GM23338 (cell line): ENCODE measurements at regions not wholly inside any gene's neighbourhood (a gene's known extent, or its start where the extent isn't known, plus 50 kb on each side); places are given as distances from the start of the nearest gene placed in this dataset.
"Not testable (repeated sequence)": the region's sequence is repeated elsewhere in the genome, so short reads cannot be mapped to it uniquely, and the experiment has no call there.

Source experiments
- ATAC-seq: fragments of 200-7000 bp; cut with Tn5 transposase; 3 replicates; pipeline ENCODE4 v1.9.1; 2020
- DNase-seq: peaks from one replicate; pipeline ENCODE4 v3.0.0-alpha.2; 2015; ENCODE audit warnings: low spot score
- H2AFZ ChIP-seq: fragments of 200-600 bp; sonication (generic); 2 replicates; pipeline ENCODE4 v1.8.0; 2016; ENCODE audit warnings: antibody characterized with exemption, mild to moderate bottlenecking, moderate library complexity
- H3F3A ChIP-seq: fragments of 200-600 bp; sonication (generic); replicated peaks from 2 replicates; pipeline ENCODE4 v1.8.0; 2017; ENCODE audit warnings: antibody characterized with exemption, mixed run types, low read depth
- H3K27ac ChIP-seq: fragments of 200-600 bp; sonication (generic); 2 replicates; pipeline ENCODE4 v1.6.1; 2016; ENCODE audit warnings: low read depth
- H3K27me3 ChIP-seq: fragments of 200-600 bp; sonication (generic); 2 replicates; pipeline ENCODE4 v1.8.0; 2016; ENCODE audit warnings: mild to moderate bottlenecking, mixed run types, moderate library complexity; ENCODE audit not compliant: insufficient read depth
- H3K36me3 ChIP-seq: fragments of 200-600 bp; sonication (generic); 2 replicates; pipeline ENCODE4 v1.8.0; 2016; ENCODE audit warnings: mild to moderate bottlenecking; ENCODE audit not compliant: insufficient read depth
- H3K4me1 ChIP-seq: fragments of 200-600 bp; sonication (generic); 2 replicates; pipeline ENCODE4 v1.8.0; 2016; ENCODE audit warnings: mild to moderate bottlenecking, moderate library complexity; ENCODE audit not compliant: insufficient read depth
- H3K4me2 ChIP-seq: fragments of 200-600 bp; sonication (generic); 2 replicates; pipeline ENCODE4 v1.7.1; 2017; ENCODE audit warnings: mixed run types
- H3K4me3 ChIP-seq: fragments of 200-600 bp; sonication (generic); 2 replicates; pipeline ENCODE4 v1.6.1; 2016; ENCODE audit warnings: mixed run types
- H3K79me2 ChIP-seq: fragments of 200-600 bp; sonication (generic); replicated peaks from 2 replicates; pipeline ENCODE4 v1.8.0; 2017; ENCODE audit warnings: mild to moderate bottlenecking; ENCODE audit not compliant: insufficient read depth
- H3K9me2 ChIP-seq: fragments of 200-600 bp; sonication (generic); 2 replicates; pipeline ENCODE4 v1.8.0; 2017; ENCODE audit not compliant: insufficient read depth
- H4K20me1 ChIP-seq: fragments of 200-600 bp; sonication (generic); replicated peaks from 2 replicates; pipeline ENCODE4 v1.8.0; 2017; ENCODE audit warnings: mild to moderate bottlenecking; ENCODE audit not compliant: insufficient read depth
- H3K27ac Mint-ChIP-seq: 2 replicates; pipeline ENCODE4 v1.8.0; 2020; ENCODE audit warnings: inconsistent platforms, mild to moderate bottlenecking, moderate library complexity, mixed read lengths
- H3K27me3 Mint-ChIP-seq: 3 replicates; pipeline ENCODE4 v1.8.0; 2022; ENCODE audit warnings: low read depth, mild to moderate bottlenecking, moderate library complexity, mixed read lengths, inconsistent platforms; ENCODE audit not compliant: insufficient read depth, poor library complexity
- H3K36me3 Mint-ChIP-seq: 3 replicates; pipeline ENCODE4 v1.8.0; 2021; ENCODE audit warnings: low read depth, mild to moderate bottlenecking, inconsistent platforms, moderate library complexity, mixed read lengths
- H3K4me1 Mint-ChIP-seq: 3 replicates; pipeline ENCODE4 v1.8.0; 2020; ENCODE audit warnings: mild to moderate bottlenecking, inconsistent platforms, mixed read lengths
- H3K4me3 Mint-ChIP-seq: 3 replicates; pipeline ENCODE4 v1.8.0; 2021; ENCODE audit warnings: moderate library complexity, mild to moderate bottlenecking, inconsistent platforms, mixed read lengths
- H3K9me3 Mint-ChIP-seq: 3 replicates; pipeline ENCODE4 v1.8.0; 2020; ENCODE audit warnings: moderate library complexity, mild to moderate bottlenecking, inconsistent platforms, mixed read lengths
- CREB1 ChIP-seq: fragments of 250-450 bp; sonication (Bioruptor Pico); IDR thresholded peaks from 2 replicates; pipeline ENCODE4 v1.5.0; 2020; ENCODE audit warnings: low read depth, mild to moderate bottlenecking, moderate library complexity
- CTCF ChIP-seq, 2 experiments: fragments of 200-600 bp in 1 of 2; sonication (generic) in 1 of 2; conservative IDR thresholded peaks; 2 replicates each; pipeline versions ENCODE4 v1.5.1 to v1.6.1; 2016 to 2017; ENCODE audit warnings: antibody characterized with exemption in 2 of 2, low read depth in 2 of 2, mild to moderate bottlenecking in 2 of 2, moderate library complexity in 1 of 2
- EZH2 ChIP-seq: fragments of 200-600 bp; sonication (generic); IDR thresholded peaks from one replicate; pipeline ENCODE4 v1.8.0; 2017; ENCODE audit warnings: antibody characterized with exemption, mild to moderate bottlenecking, low read depth; ENCODE audit not compliant: unreplicated experiment
- EZH2phosphoT487 ChIP-seq: fragments of 200-600 bp; sonication (generic); IDR thresholded peaks from one replicate; pipeline ENCODE4 v1.8.1; 2018; ENCODE audit warnings: antibody characterized with exemption; ENCODE audit not compliant: unreplicated experiment
- JUNB ChIP-seq: IDR thresholded peaks from one replicate; pipeline ENCODE4 v1.6.1; 2016; ENCODE audit warnings: antibody characterized with exemption; ENCODE audit not compliant: unreplicated experiment
- REST ChIP-seq: IDR thresholded peaks from one replicate; pipeline ENCODE4 v1.6.1; 2018; ENCODE audit warnings: antibody characterized with exemption; ENCODE audit not compliant: unreplicated experiment
- STAT1 ChIP-seq: IDR thresholded peaks from one replicate; pipeline ENCODE4 v1.6.1; 2016; ENCODE audit warnings: antibody characterized with exemption; ENCODE audit not compliant: unreplicated experiment
- ZNF114 ChIP-seq: fragments of 250-450 bp; sonication (Bioruptor Pico); IDR thresholded peaks from 2 replicates; pipeline ENCODE4 v1.5.0; 2020; ENCODE audit warnings: mild to moderate bottlenecking, moderate library complexity
- ZNF331 ChIP-seq: fragments of 250-450 bp; sonication (Bioruptor Pico); IDR thresholded peaks from 2 replicates; pipeline ENCODE4 v1.5.0; 2020; ENCODE audit warnings: low read depth, mild to moderate bottlenecking, moderate library complexity
- ZNF462 ChIP-seq: fragments of 250-450 bp; sonication (Bioruptor Pico); IDR thresholded peaks from 2 replicates; pipeline ENCODE4 v1.5.0; 2020; ENCODE audit warnings: mild to moderate bottlenecking, moderate library complexity

- no peak for TF ChIP-seq ZNF462 (CRISPR knock-in tag)
Observed at GRCh38 chr2:22458440-22458839, 926.5 kb upstream of the KLHL29 start (continued).

GRCh38 chr2:22475103-22475502 is 909.9 kb upstream of the KLHL29 start:
- not testable (repeated sequence) for H3K27ac ChIP-seq, H3K27ac Mint-ChIP-seq, H3K36me3 Mint-ChIP-seq, H3K4me3 ChIP-seq, H2AFZ ChIP-seq, H3K27me3 Mint-ChIP-seq, H3K9me2 ChIP-seq, H3K27me3 ChIP-seq, H3K4me3 Mint-ChIP-seq, ATAC-seq, H3K36me3 ChIP-seq, H3K4me1 Mint-ChIP-seq, H3K4me1 ChIP-seq, H3F3A ChIP-seq, H3K79me2 ChIP-seq, H4K20me1 ChIP-seq, H3K4me2 ChIP-seq, DNase-seq
- H3K9me3 Mint-ChIP-seq: peaks cover 11% of the 10 kb centered on the region; the same call in 2 of the 3 replicates

GRCh38 chr2:22478329-22478728 is 906.6 kb upstream of the KLHL29 start:
- H3K27me3 ChIP-seq: no peaks in the 10 kb centered on the region
- 0 out of 2 replicates have a peak, but pooled peaks cover 3% of the 10 kb centered on the region for H3K9me2 ChIP-seq
- Mint-ChIP-seq H3K9me3 (peaks cover 11% of the 10 kb centered on the region; the same call in 2 of the 3 replicates), H3K4me1 (no peaks in the 10 kb centered on the region; the same call in 2 of the 3 replicates), H3K27ac (no peak overlapping the region), H3K36me3 (no peaks in the 10 kb centered on the region; the same call in 2 of the 3 replicates), H3K27me3 (no peaks in the 10 kb centered on the region), H3K4me3 (no peak overlapping the region)
- H3F3A ChIP-seq: no peaks in the 10 kb centered on the region
- TF ChIP-seq CTCF (conservative IDR thresholded peaks at IDR 0.05; ENCODE audit: low read depth in 2 of 2) (no peak), ZNF331 (no peak), ZNF114 (no peak), CREB1 (CRISPR knock-in tag) (no peak), REST (no peak), JUNB (no peak), EZH2phosphoT487 (no peak), EZH2 (no peak), STAT1 (no peak)
- no peaks in the 10 kb centered on the region for H4K20me1 ChIP-seq
- no peaks in the 10 kb centered on the region for H3K79me2 ChIP-seq
- no peak overlapping the region for H3K4me3 ChIP-seq
- no peak for DNase-seq
- H3K36me3 ChIP-seq: no peaks in the 10 kb centered on the region
- no peak overlapping the region for H3K27ac ChIP-seq
- ATAC-seq: no peak
- H3K4me2 ChIP-seq: no peak overlapping the region
- H3K4me1 ChIP-seq: no peaks in the 10 kb centered on the region
- no peak overlapping the region for H2AFZ ChIP-seq
